HL-60 (cell line): ENCODE measurements at regions not wholly inside any gene's neighbourhood (a gene's known extent, or its start where the extent isn't known, plus 50 kb on each side); places are given as distances from the start of the nearest gene placed in this dataset.

Experiments used
- CTCF ChIP-seq: IDR thresholded peaks from one replicate; pipeline ENCODE4 v1.5.1; 2011; ENCODE audit warnings: low read length, control low read depth, inconsistent platforms; ENCODE audit not compliant: insufficient read depth
- GABPA ChIP-seq: IDR thresholded peaks from 2 replicates; pipeline ENCODE4 v1.6.1; 2012; ENCODE audit warnings: low read depth
- POLR2AphosphoS5 ChIP-seq: IDR thresholded peaks from 2 replicates; pipeline ENCODE4 v1.6.1; 2012; ENCODE audit warnings: low read depth
- REST ChIP-seq: IDR thresholded peaks from 2 replicates; pipeline ENCODE4 v1.6.1; 2012; ENCODE audit warnings: low read depth; ENCODE audit not compliant: insufficient replicate concordance

GRCh38 chrX:43553257-43553656, 102.8 kb upstream of the MAOA start:
- TF ChIP-seq CTCF = no peak
- TF ChIP-seq GABPA = no peak
- TF ChIP-seq POLR2AphosphoS5 = no peak
- TF ChIP-seq REST = no peak
